ELF-1 (cell line): ENCODE measurements at regions not wholly inside any gene's neighbourhood (a gene's known extent, or its start where the extent isn't known, plus 50 kb on each side); places are given as distances from the start of the nearest gene placed in this dataset.
"Not testable (repeated sequence)": the region's sequence is repeated elsewhere in the genome, so short reads cannot be mapped to it uniquely, and the experiment has no call there.

ENCODE experiments used
- DNase-seq: peaks from one replicate; pipeline ENCODE4 v3.0.0-alpha.2; 2016; ENCODE audit warnings: low read depth, low spot score

GRCh38 chr11:45000918-45001317 lies 50.2 kb upstream of the TP53I11 start:
- DNase-seq, result no peak

- DNase-seq, result no peak
Measured at GRCh38 chr11:45001466-45002165, 50.9 kb upstream of the TP53I11 start.

GRCh38 chr11:45005106-45005505 lies 54.4 kb upstream of the TP53I11 start:
- no peak for DNase-seq

GRCh38 chr11:45007011-45007410 lies 56.3 kb upstream of the TP53I11 start:
- DNase-seq, result no peak

GRCh38 chr11:45015983-45016382 lies 65.3 kb upstream of the TP53I11 start:
- not testable (repeated sequence) for DNase-seq

- DNase-seq, result not testable (repeated sequence)
Measured at GRCh38 chr11:45016446-45016845, 65.8 kb upstream of the TP53I11 start.

GRCh38 chr11:45017329-45017728 lies 66.6 kb upstream of the TP53I11 start:
- DNase-seq, result peak; percentile 64

- DNase-seq, result no peak
Measured at GRCh38 chr11:45021001-45021400, 70.3 kb upstream of the TP53I11 start.

- peak; percentile 48 for DNase-seq
Measured at GRCh38 chr11:45021692-45022141, 71.0 kb upstream of the TP53I11 start.

- peak; percentile 40 for DNase-seq
Measured at GRCh38 chr11:45022294-45023064, 71.8 kb upstream of the TP53I11 start.

GRCh38 chr11:45023065-45023365 lies 72.3 kb upstream of the TP53I11 start:
- DNase-seq, result no peak

- DNase-seq, result no peak
Measured at GRCh38 chr11:45024316-45024715, 73.6 kb upstream of the TP53I11 start.

GRCh38 chr11:45024846-45025588 lies 74.3 kb upstream of the TP53I11 start:
- no peak for DNase-seq

GRCh38 chr11:45025716-45026492 lies 75.2 kb upstream of the TP53I11 start:
- DNase-seq, result no peak

- no peak for DNase-seq
Measured at GRCh38 chr11:45026835-45027234, 76.2 kb upstream of the TP53I11 start.

- DNase-seq, result no peak
Measured at GRCh38 chr11:45027312-45027711, 76.6 kb upstream of the TP53I11 start.

- no peak for DNase-seq
Measured at GRCh38 chr11:45028911-45029682, 78.4 kb upstream of the TP53I11 start.

- no peak for DNase-seq
Measured at GRCh38 chr11:45030778-45031177, 80.1 kb upstream of the TP53I11 start.

- no peak for DNase-seq
Measured at GRCh38 chr11:45031912-45032519, 81.3 kb upstream of the TP53I11 start.

- DNase-seq, result no peak
Measured at GRCh38 chr11:45035413-45035812, 84.7 kb upstream of the TP53I11 start.

- no peak for DNase-seq
Measured at GRCh38 chr11:45036010-45036409, 85.3 kb upstream of the TP53I11 start.
